ENCODE measurements at regions not wholly inside any gene's neighbourhood (a gene's known extent, or its start where the extent isn't known, plus 50 kb on each side); places are given as distances from the start of the nearest gene placed in this dataset.

DNA sequence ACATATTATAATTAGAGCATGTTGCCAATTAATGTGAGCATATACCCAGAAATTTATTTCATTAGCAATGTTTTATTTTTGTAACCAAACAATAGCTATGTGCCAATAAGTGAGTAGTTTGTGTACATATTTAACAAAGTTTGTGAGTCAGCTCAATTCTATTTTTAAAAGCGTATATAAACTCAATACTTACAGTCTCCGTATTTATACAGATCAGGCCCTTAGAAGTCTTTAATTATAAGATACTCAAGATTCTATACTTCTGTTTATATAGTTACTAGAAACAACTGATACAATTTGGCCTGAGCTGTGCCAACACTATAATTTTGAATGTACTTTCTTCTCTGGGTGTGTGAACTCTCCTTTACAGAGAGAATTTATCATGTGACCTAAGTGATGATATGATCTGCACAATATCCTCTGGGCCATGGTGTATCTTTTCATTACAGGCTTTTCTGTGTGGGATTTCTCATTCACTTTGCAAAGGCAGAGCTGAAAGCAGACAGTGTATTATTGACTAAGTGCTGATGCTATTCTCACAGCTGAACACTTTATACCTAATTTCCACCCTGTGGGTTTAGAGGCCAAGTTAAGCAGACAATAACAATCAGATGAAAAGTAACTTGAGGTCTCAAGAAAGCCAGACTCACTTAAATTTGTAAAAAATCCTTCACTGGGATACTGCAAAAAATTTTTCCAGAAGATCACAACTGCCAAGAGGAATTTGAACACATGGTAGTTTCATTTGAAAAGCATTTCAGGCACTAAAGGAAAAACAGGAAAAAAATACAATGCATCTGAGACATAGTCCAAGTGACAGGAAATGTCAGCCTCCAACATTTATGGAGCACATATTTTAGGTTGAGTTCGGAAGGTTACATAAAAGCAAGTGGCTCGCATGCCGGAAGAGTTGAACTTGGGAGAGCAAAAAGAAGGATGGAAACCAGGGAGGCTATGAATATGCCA lies 277.9 kb upstream of the SEMA6D start:
- DNase-seq, result no peak

DNA sequence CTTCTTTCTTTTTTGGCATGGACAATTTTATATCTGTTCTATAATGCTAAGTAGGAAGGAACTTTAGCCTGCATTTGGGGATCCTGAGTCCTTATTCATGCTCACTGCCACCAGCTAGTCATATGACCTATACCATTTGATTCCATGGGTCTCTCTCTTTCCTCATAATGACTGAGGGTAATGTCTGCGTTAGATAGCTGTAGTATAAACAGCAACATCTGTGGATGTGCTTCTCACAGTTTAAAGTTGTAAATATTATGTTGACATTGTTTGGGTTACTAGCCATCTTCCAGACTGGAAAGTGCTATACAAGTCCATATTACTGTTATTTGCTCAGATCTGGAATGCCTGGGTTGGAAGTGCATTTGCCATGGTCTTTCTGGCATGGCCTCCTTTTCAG lies 274.9 kb upstream of the SEMA6D start:
- no peak for DNase-seq

DNA sequence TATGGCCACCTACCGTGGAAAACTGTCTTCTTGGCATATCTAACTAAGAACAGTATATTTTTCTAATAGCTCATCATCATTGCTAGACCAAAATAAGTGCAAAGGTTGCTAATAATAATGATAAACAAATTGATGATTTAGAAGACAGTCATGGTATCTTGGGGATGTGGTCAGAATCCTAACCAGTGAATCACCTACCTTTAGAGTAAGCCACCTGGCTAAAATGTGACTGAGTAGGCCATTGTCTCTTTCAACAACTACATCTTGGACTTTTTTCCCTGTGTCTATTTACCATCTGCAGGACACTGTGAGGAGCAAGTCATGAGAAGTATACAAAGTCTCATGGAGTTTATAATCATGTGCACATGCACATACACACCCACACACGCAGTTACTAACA lies 273.5 kb upstream of the SEMA6D start:
- DNase-seq, result no peak

DNA sequence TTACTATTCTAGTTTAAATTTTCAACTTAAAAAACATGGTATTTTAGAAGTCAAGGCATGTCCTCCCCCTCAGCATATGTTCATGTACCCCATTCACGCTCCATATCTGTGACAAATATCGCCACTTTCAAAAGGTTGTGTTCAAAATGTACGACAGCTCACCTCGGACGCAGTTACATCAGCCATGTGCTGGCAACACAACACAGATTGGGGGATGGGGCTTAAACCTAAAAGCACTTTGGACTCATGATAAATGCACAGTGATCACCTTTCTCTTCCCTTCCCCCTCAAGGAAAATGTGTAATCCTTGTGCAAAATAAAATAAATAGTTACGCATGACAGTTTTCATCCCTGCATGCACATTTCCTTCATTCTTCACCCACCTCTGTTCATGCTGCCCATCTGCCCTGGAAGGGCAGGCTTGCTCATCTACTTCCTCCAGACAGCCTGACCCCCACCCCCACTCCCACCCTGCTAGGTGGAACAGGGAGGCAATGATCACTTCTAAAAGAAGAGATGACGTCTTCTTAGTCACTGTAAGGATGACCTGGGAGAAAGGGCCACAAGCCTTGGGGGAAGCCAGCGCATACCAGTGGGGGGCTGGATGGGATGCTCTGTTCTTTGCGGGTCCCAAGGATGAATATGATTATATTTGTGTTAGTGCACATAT lies 271.4 kb upstream of the SEMA6D start:
- no peak for DNase-seq

DNA sequence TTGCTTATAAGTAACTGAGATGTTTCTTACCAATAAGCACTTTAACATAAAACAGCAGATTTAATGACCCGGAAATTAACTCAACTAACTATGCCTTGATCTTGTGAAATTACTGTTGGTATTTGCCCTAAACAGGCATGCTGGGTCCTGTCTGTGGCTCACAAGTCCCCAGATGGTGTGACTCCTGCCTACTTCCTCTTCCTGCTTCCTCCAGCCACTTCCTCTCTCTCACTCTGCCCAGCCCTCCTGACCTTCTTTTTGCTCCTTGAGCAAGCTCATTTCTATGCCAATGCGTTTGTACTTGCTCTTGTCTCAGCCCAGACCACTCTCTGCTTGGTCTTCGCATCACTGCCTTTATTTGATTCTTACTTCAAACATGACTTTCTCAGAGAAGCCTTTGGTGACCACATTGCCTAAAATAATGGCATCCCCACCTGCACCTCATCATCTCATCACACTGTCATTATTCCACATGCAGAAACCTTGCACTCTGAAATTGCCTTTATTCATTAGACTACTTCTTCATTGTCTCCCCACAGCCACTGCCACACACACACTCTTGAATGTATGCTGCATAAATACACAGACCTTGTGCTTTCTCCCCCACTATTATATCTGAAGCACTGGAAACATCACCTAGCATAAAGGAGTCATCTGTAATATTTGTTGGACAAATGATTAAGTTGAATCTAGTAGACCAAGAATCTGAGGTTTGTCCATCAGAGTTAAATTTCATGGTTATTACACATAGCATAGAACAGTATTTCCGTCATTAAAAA lies 256.3 kb upstream of the SEMA6D start:
- DNase-seq, result peak; percentile 20

DNA sequence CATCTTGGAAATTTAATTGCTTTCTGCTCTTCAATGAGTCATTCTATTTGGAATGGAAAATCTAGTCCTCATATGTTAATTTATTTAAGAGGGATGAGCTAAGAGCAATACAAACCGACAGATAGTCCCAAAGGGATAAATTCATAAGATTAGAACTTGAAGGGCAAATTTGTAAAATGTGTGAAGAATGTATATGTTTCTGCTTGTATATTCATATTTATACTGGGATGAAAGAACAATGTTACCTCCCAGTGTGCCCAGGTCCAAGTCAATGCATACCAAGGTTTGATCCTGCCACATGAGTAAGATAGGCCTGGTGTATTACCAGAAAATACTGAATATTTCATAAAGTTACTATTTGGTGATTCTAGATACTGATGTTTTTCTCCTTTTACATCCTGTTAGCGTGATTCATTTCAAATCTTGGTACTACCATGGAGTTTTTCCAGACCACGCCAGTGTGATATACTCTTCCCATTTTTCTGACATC lies 255.6 kb upstream of the SEMA6D start:
- no peak for DNase-seq

DNA sequence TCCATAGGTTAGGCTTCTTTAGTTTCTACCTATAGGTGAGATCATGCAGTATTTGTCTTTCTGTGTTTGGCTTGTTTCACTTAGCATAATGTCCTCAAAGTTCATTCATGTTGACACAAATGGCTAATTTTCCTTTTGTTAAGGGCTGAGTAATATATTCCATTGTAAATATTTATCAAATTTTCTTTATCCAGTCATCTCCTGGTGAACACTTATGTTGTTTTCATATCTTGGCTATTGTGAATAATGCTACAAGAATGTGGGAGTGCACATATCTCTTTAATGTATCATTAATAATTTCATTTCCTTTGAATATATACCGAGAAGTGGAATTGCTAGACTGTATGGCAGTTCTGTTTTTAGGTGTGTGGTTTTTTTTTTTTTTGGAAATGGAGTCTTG lies 250.9 kb upstream of the SEMA6D start:
- no peak for DNase-seq

DNA sequence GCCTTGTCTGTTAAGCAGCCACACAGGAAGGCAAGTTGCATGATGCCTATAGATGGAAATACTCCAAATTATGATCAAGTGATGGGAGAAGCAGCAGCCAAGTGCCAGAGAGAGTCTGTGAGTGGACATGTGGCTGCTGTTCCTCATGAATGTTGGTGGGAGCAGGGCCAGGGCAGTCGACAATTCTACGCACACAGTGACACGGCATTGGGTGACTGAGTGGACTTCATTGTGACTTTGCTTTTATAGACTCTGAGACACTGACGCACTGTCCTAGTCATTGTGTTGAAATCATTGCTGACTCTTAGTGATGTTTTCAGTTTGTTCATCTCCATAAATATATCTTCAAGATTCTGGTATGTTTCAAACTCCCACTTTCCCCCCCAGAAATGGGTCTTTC lies 246.3 kb upstream of the SEMA6D start:
- no peak for DNase-seq

DNA sequence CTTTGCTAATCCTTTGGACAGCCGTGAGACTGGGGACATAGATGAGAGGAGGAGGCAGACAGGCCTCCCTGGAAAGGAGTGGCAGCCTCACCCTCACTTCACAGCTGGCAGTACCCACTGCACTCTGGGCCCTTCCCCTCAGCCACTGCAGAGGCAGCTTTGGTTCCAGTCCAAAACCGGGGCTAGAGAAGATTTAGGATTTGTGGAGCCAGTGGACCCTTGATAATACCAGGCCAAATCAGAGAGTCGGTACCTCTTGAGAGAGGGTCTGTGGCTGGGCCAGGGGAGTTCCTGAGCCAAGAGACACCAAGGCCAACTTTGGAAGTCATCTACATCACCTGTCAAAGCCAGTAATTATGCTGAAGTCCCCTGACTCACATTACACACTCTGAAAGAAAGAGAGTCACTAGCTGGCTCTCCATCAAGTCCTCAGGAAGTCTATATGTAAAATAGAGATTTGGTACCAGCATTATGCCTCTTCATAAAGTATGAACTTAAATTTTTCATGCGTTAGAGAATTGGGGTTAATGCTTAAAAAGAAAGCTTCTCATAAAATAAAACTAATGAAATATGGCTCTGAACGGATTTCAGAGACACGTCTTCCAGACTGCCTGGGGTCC lies 244.1 kb upstream of the SEMA6D start:
- no peak for DNase-seq

DNA sequence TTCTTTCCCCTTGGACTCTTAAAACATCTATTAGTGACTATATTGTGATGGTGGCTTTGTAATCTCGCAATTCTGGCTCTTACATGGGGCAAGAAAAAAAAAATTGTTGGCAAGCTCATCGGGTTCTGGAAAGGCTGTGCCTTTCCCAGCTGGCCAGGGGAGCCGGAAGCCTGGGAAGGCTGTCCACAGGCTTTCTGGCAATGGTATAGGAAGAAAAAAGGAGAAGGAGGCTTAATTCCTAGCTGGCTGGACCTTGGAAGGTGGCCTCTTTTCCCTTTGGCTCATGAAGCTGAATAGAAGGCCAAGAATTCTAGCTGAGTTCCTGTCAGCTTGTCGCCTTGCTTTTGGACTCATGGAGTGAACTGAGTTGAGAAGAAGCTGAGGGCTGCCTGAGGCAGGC lies 243.5 kb upstream of the SEMA6D start:
- DNase-seq, result no peak

DNA sequence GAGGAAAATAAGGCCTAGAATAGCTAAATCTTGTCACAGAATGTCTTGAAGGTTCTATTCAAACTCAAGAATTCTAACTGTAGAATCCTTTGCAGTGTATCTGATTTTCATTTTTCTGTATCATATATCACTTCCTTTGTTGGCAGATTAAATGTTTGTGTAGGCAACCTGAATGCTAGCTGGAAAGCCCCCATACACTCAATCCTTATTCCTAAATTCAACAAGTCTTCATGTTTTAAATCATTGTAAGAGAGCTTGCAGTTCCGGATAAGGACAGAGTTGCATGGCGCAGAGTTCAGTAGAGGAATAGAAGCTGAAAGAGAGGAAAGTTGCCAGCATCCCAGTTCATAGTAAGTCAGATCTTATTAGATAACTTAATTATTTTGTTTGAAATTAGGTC lies 242.0 kb upstream of the SEMA6D start:
- DNase-seq, result no peak

DNA sequence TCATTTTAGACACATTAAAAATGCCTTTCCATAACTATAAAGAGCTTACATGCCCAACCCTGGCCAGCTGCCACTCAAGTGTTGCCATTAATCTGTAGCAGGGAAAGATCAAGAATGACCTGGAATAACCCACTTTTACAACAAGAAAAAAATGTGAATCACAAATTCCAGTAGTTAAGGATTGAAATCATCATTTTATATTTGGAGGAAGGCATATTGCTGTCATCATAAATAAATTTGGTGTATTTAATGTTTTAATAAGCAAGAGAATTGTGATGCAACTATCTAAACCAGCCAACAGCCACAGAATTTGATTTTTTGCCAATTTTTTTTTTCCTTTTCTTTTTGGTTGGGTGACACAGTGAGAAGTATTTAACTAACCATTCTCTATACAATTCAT lies 240.0 kb upstream of the SEMA6D start:
- no peak for DNase-seq

DNA sequence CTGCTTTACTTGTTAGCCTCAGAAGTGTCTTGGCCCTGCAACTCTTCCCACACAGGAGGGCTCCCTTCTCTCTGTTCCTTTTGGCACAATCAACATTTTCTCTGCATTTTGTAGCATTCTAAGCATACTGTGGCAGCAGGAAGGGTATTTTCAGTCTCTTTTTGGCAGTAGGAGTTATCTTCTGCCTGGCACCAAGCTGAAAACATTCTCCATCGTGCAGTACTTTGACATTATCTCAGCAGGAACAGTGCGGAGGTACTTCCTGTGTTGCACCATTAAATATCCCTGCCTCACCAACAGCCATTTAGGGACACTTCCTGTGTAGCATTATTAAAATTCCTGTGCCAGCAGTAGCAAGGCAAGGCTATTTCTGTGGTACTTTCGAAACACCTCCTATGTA lies 233.2 kb upstream of the SEMA6D start:
- DNase-seq, result no peak

DNA sequence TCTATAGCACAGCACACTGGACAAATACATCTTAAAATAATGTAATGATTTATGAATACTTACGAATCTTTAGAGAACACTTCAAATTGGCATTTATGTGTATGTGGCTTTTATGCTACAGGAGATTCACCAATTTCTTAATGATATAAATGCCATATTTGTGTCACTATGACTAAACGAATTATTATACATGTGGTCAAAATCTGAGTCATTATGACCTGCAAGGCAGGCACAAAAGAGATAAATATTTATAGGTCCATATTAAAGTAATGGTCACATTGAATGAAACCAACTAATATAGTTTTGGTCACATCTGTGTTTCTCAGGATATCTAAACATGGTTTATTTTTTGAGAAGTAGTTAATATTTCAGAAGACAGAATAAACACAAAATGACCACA lies 232.3 kb upstream of the SEMA6D start:
- no peak for DNase-seq

DNA sequence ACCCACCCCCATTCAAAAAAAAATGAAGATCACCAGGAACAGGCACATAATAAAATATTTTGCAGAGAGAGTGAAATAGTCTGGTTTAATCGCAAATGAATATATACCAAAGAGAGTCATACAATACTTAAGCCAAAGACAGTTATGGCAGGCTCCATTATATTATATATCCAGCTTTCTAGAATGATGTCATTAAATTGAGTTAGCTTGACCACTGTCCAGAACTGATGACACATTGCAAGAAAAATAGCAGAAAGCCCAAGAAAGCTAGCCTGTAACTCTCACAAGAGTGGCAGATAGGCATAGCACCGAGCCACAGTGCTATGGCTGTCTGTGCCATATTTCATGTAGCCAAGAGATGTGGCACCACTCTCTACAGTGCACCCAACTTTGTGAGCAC lies 231.9 kb upstream of the SEMA6D start:
- DNase-seq, result no peak

DNA sequence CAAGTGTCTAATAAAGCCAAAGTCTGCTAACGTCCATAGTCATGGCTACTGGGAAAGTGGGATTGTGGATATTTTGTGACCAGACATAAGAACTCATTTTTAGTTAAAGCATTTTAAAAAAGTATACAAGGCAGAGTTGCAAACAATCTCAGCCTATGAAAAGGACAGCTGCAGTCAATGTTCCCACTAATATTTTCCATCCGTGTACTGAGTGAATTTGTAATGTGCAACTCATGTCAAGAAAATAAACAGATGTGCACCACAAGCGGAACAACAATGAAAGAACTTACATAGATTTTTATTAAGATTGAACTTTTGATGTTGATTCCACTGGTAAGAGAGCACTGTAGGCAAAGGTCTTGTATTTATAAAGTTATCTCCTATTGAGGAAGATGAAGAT lies 231.3 kb upstream of the SEMA6D start:
- DNase-seq, result no peak

DNA sequence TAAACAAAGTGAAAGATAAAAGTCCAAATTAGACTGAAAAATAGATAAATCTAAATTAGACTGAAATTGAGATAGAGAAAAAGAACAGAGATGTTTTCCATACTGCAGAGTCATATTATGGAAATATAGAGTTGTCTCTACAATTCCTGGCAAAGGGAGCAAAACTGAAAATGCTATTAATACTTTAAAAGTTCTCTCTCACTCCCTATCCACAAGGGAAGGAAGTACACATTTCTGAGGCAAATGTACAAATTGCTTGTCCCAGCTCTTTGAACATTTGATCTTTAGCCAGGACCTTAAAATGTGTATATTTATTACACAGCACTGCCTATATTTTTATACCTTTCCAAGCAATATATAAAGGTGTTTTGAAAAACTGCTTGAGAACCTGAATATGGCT lies 225.1 kb upstream of the SEMA6D start:
- DNase-seq, result no peak

DNA sequence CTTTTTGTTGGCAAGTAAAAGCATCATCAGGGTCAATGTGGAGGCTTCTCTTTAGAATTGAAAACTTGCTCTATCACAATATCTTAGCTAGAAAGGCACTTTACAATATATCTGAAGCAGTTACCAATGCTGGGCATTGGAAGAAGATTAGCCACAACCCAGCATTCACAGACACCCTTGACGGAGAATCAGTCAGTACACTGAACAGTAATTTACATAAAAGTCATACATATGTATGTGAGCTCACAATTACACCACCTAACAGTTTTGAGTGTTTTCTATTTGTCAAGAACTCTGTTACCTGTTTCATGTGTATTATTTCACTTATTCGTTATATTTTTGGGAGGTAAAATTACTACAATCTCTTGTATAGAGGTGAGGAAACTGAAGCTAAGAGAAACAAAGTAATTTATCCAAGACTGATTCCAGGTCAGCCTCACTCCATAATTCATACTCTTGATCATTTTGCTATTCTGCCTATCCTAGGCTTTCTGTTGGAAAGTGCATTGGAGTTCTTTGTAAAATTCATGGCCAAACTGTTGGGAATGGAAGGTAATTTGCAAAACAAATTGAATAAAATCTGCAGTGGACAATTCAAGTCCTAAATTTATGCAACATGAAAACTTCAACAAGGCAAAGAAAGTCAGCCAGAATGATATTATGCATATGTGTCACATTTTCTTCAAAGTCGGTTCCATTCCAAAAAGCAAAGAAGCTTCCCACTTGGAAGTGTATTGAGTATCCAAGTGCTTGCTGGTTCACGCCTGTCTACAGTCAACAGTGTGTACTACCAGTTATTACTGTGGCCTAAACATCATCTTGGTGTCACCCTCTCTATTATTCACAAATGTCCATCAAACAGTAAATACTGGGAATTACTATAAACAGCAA lies 223.7 kb upstream of the SEMA6D start:
- DNase-seq, result no peak

DNA sequence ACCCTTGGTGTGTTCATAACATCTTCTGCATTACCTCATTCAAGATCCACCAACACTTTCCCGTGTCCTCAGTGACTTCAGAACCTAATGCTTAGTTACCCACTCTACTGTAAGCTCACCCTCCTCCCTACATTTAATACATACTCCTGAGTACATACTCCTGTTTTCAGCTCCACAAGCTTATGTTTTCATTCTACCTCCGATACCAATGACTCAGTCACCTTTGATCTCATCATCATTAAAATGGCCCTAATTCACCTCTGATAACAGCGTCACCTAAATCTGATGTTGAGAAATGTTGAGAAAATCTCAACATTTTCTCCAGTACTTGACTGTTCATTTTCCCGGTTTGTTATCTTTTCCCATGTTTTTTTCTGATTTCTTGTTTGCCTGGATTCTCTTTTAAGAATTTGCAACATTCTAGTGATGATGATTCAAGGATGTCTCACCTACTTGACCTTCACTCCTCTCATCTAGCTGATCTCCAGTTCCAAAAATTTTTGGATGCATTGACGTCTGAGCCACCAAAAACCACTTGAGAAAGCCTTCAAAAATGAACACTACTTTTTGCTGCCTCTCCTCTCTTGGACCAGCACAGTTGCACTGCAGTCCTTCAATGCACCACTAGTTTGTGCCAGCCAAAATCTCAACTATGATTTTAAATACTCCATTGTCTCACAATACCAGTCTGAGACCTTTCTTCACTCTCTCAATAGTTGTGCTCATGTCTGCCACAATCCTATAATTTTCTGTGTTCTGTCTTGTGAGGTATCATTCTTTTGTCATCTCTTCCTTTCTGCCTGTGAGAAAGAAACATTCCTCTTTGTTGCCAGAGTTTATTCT lies 220.7 kb upstream of the SEMA6D start:
- no peak for DNase-seq

DNA sequence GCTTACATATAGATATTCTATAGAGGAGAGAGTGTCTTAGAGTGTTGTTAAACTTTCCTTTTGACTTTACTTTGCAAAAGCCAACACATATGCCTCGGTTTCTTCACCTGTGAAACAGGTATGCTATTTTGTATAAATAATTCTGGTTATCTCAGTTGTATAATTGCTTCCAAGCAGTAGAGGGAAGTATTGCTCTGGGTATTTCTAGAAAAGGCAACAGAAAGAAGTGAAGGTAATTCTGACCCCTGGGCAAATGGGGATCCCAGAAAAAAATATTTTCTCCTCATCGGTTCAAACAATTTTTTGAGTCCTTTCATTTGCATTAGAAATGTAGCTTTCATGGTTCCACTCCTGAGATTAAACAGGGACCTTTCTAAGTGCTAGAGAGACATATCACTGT lies 216.5 kb upstream of the SEMA6D start:
- DNase-seq, result no peak

DNA sequence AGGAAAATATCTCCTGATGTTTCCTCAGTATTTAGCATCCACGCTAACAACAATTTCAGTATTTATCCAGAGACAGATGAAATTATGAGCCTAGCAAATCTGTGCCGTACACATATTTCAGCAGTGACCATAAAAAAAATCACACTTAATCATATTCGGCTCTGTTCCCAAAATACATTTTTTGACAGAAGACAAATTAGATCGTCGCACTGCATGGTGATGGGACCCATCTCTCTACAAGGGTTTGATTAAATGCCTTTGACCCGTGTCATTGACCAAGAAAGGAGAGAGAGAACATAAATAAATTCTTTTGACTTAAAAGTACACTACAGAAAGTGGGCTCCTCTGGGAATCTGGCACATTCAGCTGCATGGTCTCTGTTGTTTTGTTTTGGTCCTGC lies 215.3 kb upstream of the SEMA6D start:
- no peak for DNase-seq

Data from suppressor macrophage treated with lipopolysaccharide for 4 hours (primary cell).